ENCODE measurements at regions not wholly inside any gene's neighbourhood (a gene's known extent, or its start where the extent isn't known, plus 50 kb on each side); places are given as distances from the start of the nearest gene placed in this dataset.

GRCh38 chr2:185477452-185477851 lies 261.2 kb upstream of the FSIP2 start:
- DNase-seq = no peak
- H3K79me2 ChIP-seq (ENCODE audit: insufficient read depth) = no peaks in the 10 kb centered on the region
- no peak overlapping the region for H2AFZ ChIP-seq (ENCODE audit: low read depth)
- H3F3A ChIP-seq (replicated peaks; ENCODE audit: insufficient read depth) = no peaks in the 10 kb centered on the region
- no peak overlapping the region for H3K4me3 ChIP-seq (ENCODE audit: low read depth in 2 of 2, low read length in 1 of 2)
- no peaks in the 10 kb centered on the region for H4K20me1 ChIP-seq (ENCODE audit: insufficient read depth)
- H3K36me3 ChIP-seq (replicated peaks in 1 of 2; ENCODE audit: control insufficient read depth in 1 of 2, insufficient read depth in 2 of 2, low read length in 1 of 2) = no peaks in the 10 kb centered on the region
- TF ChIP-seq EP300 (IDR thresholded peaks at IDR 0.05; ENCODE audit: borderline replicate concordance in 1 of 2, low read depth in 1 of 2, low read length in 1 of 2) = no peak
- TF ChIP-seq, protein P1, sequence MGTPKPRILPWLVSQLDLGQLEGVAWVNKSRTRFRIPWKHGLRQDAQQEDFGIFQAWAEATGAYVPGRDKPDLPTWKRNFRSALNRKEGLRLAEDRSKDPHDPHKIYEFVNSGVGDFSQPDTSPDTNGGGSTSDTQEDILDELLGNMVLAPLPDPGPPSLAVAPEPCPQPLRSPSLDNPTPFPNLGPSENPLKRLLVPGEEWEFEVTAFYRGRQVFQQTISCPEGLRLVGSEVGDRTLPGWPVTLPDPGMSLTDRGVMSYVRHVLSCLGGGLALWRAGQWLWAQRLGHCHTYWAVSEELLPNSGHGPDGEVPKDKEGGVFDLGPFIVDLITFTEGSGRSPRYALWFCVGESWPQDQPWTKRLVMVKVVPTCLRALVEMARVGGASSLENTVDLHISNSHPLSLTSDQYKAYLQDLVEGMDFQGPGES (IDR thresholded peaks at IDR 0.05; ENCODE audit: low read depth, low read length) = no peak
- TF ChIP-seq GATA2 (CRISPR knock-in tag; IDR thresholded peaks at IDR 0.05) = no peak
- TF ChIP-seq YY1 (IDR thresholded peaks at IDR 0.05; ENCODE audit: low read depth) = no peak
- TF ChIP-seq, protein P2, sequence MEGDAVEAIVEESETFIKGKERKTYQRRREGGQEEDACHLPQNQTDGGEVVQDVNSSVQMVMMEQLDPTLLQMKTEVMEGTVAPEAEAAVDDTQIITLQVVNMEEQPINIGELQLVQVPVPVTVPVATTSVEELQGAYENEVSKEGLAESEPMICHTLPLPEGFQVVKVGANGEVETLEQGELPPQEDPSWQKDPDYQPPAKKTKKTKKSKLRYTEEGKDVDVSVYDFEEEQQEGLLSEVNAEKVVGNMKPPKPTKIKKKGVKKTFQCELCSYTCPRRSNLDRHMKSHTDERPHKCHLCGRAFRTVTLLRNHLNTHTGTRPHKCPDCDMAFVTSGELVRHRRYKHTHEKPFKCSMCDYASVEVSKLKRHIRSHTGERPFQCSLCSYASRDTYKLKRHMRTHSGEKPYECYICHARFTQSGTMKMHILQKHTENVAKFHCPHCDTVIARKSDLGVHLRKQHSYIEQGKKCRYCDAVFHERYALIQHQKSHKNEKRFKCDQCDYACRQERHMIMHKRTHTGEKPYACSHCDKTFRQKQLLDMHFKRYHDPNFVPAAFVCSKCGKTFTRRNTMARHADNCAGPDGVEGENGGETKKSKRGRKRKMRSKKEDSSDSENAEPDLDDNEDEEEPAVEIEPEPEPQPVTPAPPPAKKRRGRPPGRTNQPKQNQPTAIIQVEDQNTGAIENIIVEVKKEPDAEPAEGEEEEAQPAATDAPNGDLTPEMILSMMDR (IDR thresholded peaks at IDR 0.05) = no peak
- no peak for TF ChIP-seq MEF2A (IDR thresholded peaks at IDR 0.05; ENCODE audit: borderline replicate concordance, low read depth)
- TF ChIP-seq TCF12 (IDR thresholded peaks at IDR 0.05) = no peak
- TF ChIP-seq USF2 (IDR thresholded peaks at IDR 0.05; ENCODE audit: borderline replicate concordance, low read depth, low read length) = no peak
- TF ChIP-seq SMC3 (IDR thresholded peaks at IDR 0.05; ENCODE audit: low read depth, low read length) = no peak
- no peak for TF ChIP-seq RXRA (IDR thresholded peaks at IDR 0.05; ENCODE audit: borderline replicate concordance, low read depth)
- TF ChIP-seq PBX3 (IDR thresholded peaks at IDR 0.05) = no peak
- TF ChIP-seq TEAD4 (IDR thresholded peaks at IDR 0.05; ENCODE audit: borderline replicate concordance, insufficient read depth) = no peak
- no peak for TF ChIP-seq USF1 (IDR thresholded peaks at IDR 0.05; ENCODE audit: borderline replicate concordance, low read depth)
- no peak for TF ChIP-seq NFIC (IDR thresholded peaks at IDR 0.05; ENCODE audit: borderline replicate concordance)
- TF ChIP-seq FOSL2 (IDR thresholded peaks at IDR 0.05; ENCODE audit: borderline replicate concordance, low read depth) = no peak
- TF ChIP-seq NRF1 (IDR thresholded peaks at IDR 0.05; ENCODE audit: low read depth, low read length) = no peak
- WGBS (ENCODE audit: low lambda C conversion rate) = 75% methylated on average over 2 of the region's 2 CpGs
- ChIA-PET POLR2A (no interaction called here), CTCF (no interaction called here)
- H3K27me3 ChIP-seq (ENCODE audit: insufficient read depth) = no peaks in the 10 kb centered on the region
- no peaks in the 10 kb centered on the region for H3K9me3 ChIP-seq
- H3K27ac ChIP-seq (ENCODE audit: low read depth in 2 of 2, low read length in 1 of 2) = no peak overlapping the region
- H3K4me2 ChIP-seq = no peak overlapping the region
- no peaks in the 10 kb centered on the region for H3K9me2 ChIP-seq
- no peak overlapping the region for H3K9ac ChIP-seq
- H3K4me1 ChIP-seq (ENCODE audit: control insufficient read depth in 1 of 2, insufficient read depth in 2 of 2, low read depth in 1 of 2, low read length in 1 of 2) = no peaks in the 10 kb centered on the region
